ENCODE measurements at regions not wholly inside any gene's neighbourhood (a gene's known extent, or its start where the extent isn't known, plus 50 kb on each side); places are given as distances from the start of the nearest gene placed in this dataset.

DNA sequence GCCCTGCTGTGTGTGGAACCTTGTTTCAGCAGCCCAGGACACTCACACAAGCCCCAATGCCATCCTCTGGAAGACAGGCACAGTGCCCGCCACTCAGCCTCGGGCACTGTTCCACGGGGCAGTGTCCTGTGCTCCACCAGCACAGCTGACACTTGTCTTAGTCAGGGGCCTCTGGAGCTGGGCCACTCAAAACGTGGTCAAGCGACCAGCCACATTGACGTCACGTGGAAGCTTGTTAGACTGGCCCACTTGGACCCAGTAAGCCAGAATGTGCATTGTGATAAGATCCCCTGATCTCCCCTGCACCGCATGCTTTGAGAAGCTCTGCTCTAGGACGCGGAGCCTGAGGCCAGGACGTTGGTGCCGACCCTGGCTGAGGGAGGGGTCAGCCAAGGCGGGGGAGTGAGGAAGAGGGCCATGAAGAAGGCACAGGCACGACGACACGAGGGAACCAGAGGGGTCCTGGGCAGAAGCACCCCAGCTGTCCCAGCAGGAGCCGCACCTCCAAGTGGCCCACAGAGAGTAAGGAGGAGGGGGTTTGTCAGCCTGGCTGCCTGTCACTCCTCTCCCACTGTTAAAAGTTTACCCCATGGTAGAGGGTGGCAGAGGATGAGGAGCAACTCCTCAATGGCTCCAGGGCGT lies 64.6 kb downstream of the LINC01488 start:
- no peak for TF ChIP-seq CTCF (conservative IDR thresholded peaks at IDR 0.05)

GRCh38 chr11:69546735-69547370 lies 65.4 kb downstream of the LINC01488 start:
- no peak for TF ChIP-seq CTCF (conservative IDR thresholded peaks at IDR 0.05)
- H3K27ac ChIP-seq: no peak overlapping the region

More for the DNA sequence above, 64.6 kb downstream of the LINC01488 start:
- no peak overlapping the region for H3K27ac ChIP-seq

GRCh38 chr11:69550846-69551245 lies 69.4 kb downstream of the LINC01488 start:
- no peak overlapping the region for H3K27ac ChIP-seq
- no peak for TF ChIP-seq CTCF (conservative IDR thresholded peaks at IDR 0.05)

- TF ChIP-seq CTCF (conservative IDR thresholded peaks at IDR 0.05): no peak
- no peak overlapping the region for H3K27ac ChIP-seq
Observed at GRCh38 chr11:69551963-69552362, 70.5 kb downstream of the LINC01488 start.

DNA sequence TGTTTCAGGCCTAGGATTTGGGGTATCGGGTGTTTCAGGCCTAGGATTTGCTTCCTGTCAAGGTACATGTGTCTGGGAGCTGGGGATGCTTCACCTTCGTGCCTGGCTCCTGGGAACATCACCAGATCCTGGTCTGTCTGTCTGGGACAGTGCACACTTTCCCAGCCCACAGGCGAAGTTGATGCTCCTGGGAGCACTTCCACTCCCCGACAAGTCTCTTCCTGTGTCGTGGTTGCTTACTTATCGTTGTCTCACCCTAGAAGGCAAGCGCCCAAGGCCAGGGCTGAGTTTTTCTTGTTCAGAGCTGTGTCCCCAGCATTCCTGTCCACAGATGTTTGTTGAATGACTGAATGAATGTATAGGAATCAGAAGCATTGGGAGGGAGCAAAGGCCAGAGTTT lies 71.5 kb downstream of the LINC01488 start:
- TF ChIP-seq CTCF (conservative IDR thresholded peaks at IDR 0.05): no peak
- H3K27ac ChIP-seq: no peak overlapping the region

DNA sequence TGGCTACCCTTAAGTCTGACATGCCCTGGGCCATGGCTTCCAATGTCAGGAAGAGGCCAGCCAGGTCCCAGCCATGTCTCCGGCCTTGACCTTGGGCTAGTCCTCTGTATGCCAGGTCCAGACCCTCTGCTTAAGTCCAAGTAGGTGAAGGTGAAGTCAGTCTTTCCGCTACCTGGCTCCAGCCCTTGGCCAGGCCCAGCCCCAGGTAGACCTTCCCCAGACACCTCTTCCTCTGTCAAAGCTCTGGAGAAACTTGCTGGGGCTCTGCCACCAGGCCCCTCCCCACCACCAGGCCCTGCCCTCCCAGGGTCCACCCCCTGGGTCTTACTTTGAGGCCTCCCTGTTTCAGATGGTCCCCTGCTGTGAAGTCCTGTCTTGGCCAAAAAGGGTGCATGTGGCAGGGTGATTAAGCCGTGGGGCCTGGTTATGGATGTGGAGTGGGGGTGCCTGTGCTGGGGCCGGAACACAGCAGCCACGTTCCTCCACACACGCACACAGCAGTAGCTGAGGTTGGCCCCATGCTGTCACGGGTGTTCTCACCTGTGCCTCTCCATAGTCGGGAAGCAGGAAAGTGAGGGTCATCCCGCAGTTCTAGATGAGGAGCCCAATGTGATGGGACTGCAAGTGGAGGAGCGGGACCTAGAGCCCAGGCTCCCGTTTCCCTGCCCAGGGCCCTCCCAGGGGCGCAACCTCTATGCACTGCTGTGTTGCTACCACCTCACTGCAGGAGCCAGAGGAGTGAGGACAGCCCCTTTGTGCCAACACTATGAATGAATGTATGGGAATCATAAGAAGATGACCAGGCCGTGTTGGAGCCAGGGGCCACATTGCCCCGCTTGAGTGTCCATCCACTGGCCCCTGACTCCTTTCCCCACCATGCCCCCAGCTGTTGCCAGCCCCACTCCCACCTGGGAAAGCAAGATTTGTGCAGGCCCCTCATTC lies 72.2 kb downstream of the LINC01488 start:
- TF ChIP-seq CTCF (conservative IDR thresholded peaks at IDR 0.05): no peak
- no peak overlapping the region for H3K27ac ChIP-seq

GRCh38 chr11:69554849-69555248 lies 73.4 kb downstream of the LINC01488 start:
- no peak for TF ChIP-seq CTCF (conservative IDR thresholded peaks at IDR 0.05)
- H3K27ac ChIP-seq: no peak overlapping the region
